ENCODE measurements at regions not wholly inside any gene's neighbourhood (a gene's known extent, or its start where the extent isn't known, plus 50 kb on each side); places are given as distances from the start of the nearest gene placed in this dataset.

DNA sequence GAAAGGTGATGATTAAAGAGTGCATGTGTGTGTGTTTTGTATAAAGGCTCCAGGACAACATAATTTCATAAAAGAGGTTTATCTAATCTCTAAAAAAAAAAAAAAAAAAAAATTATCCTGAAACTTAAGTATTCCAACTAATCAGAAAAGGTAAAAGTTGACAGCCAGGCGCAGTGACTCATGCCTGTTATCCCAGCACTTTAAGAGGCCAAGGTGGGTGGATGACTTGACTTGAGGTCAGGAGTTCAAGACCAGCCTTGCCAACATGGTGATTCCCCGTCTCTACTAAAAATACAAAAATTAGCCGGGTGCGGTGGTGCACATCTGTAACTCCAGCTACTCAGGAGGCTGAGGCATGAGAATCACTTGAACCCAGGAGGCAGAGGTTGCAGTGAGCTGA lies 632.7 kb upstream of the CHORDC1 start:
- no peaks in the 10 kb centered on the region for H3K36me3 Mint-ChIP-seq (ENCODE audit: insufficient read depth, unreplicated experiment)
- intact Hi-C loops (cut with micrococcal nuclease; ENCODE audit: unreplicated experiment), result no loop called here
- no TSS peak for BruUV-seq (replicated peaks)

DNA sequence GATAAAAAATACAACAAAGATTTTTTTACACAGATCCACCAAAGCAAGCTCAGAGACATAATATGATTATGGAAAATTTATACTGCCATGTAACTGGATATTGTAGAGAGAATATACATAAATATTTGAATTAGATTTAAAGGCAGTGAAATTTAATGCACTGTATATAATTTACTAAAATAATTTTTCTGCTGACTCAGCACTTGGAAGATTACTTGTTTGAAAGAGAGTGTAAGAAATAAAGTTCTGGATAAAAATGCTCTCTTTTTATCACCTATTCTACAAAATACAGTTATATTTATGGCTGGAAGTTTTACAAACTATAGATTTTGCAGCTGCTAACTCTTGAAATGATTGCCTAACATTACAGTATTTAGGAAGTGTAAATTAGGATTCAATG lies 628.3 kb upstream of the CHORDC1 start:
- DNase-seq, result no peak
- Histone ChIP-seq H3K9me3 (no peaks in the 10 kb centered on the region), H3K27me3 (replicated peaks; ENCODE audit: control insufficient read depth, insufficient read depth, low read length) (no peaks in the 10 kb centered on the region), H3K4me1 (no peaks in the 10 kb centered on the region), H3K36me3 (ENCODE audit: control insufficient read depth, insufficient read depth, low read length) (no peaks in the 10 kb centered on the region), H3K4me3 (ENCODE audit: low read depth, low read length) (no peak overlapping the region)
- no TSS peak for BruUV-seq (replicated peaks)
- TF ChIP-seq, protein P1, sequence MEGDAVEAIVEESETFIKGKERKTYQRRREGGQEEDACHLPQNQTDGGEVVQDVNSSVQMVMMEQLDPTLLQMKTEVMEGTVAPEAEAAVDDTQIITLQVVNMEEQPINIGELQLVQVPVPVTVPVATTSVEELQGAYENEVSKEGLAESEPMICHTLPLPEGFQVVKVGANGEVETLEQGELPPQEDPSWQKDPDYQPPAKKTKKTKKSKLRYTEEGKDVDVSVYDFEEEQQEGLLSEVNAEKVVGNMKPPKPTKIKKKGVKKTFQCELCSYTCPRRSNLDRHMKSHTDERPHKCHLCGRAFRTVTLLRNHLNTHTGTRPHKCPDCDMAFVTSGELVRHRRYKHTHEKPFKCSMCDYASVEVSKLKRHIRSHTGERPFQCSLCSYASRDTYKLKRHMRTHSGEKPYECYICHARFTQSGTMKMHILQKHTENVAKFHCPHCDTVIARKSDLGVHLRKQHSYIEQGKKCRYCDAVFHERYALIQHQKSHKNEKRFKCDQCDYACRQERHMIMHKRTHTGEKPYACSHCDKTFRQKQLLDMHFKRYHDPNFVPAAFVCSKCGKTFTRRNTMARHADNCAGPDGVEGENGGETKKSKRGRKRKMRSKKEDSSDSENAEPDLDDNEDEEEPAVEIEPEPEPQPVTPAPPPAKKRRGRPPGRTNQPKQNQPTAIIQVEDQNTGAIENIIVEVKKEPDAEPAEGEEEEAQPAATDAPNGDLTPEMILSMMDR (IDR thresholded peaks at IDR 0.05; ENCODE audit: insufficient read depth in 1 of 2, low read depth in 1 of 2, low read length in 1 of 2, severe bottlenecking in 1 of 2, unreplicated experiment in 1 of 2), result no peak
- intact Hi-C loops (cut with micrococcal nuclease; ENCODE audit: unreplicated experiment), result no loop called here
- CTCF ChIA-PET, result no interaction called here
- POLR2A ChIA-PET, result no interaction called here
- peaks cover 6% of the 10 kb centered on the region for H3K4me1 Mint-ChIP-seq (ENCODE audit: low read depth, unreplicated experiment)
- no peaks in the 10 kb centered on the region for H3K9me3 Mint-ChIP-seq (ENCODE audit: unreplicated experiment)
- H3K36me3 Mint-ChIP-seq (ENCODE audit: insufficient read depth, unreplicated experiment), result no peaks in the 10 kb centered on the region
- H3K27ac Mint-ChIP-seq (ENCODE audit: unreplicated experiment), result no peak overlapping the region
- H3K27me3 Mint-ChIP-seq (ENCODE audit: insufficient read depth, unreplicated experiment), result no peaks in the 10 kb centered on the region
- no peak overlapping the region for H3K4me3 Mint-ChIP-seq (ENCODE audit: unreplicated experiment)

More for the DNA sequence above, 632.7 kb upstream of the CHORDC1 start:
- Mint-ChIP-seq H3K4me1 (ENCODE audit: low read depth, unreplicated experiment) (no peaks in the 10 kb centered on the region), H3K27me3 (ENCODE audit: insufficient read depth, unreplicated experiment) (no peaks in the 10 kb centered on the region), H3K4me3 (ENCODE audit: unreplicated experiment) (no peak overlapping the region), H3K9me3 (ENCODE audit: unreplicated experiment) (no peaks in the 10 kb centered on the region), H3K27ac (ENCODE audit: unreplicated experiment) (no peak overlapping the region)
- TF ChIP-seq, protein P1 (IDR thresholded peaks at IDR 0.05; ENCODE audit: insufficient read depth in 1 of 2, low read depth in 1 of 2, low read length in 1 of 2, severe bottlenecking in 1 of 2, unreplicated experiment in 1 of 2), result no peak
- no peaks in the 10 kb centered on the region for H3K9me3 ChIP-seq
- no peaks in the 10 kb centered on the region for H3K36me3 ChIP-seq (ENCODE audit: control insufficient read depth, insufficient read depth, low read length)
- H3K4me1 ChIP-seq, result no peaks in the 10 kb centered on the region
- no peak overlapping the region for H3K4me3 ChIP-seq (ENCODE audit: low read depth, low read length)
- ChIA-PET POLR2A (no interaction called here), CTCF (no interaction called here)
- DNase-seq, result no peak
- no peaks in the 10 kb centered on the region for H3K27me3 ChIP-seq (replicated peaks; ENCODE audit: control insufficient read depth, insufficient read depth, low read length)

DNA sequence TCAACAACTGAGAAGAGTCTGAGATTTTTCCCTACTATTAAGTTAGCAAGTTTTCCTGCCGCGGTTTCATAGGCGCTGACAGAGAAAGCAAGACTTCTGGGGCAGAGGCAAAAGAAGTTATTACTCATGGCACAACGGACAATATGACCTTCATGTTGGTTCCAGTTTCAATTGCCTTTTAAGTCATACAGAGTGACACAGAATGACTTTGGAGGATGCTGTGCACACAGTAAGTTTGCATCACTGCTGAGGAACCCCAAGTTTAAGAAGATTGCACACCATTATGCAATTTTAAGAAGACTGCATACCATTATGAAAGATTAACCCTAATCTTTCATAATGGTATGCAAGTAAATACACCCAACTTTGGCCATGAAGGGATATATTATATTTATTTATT lies 626.5 kb upstream of the CHORDC1 start:
- Mint-ChIP-seq H3K27me3 (ENCODE audit: insufficient read depth, unreplicated experiment) (no peaks in the 10 kb centered on the region), H3K4me3 (ENCODE audit: unreplicated experiment) (no peak overlapping the region), H3K36me3 (ENCODE audit: insufficient read depth, unreplicated experiment) (no peaks in the 10 kb centered on the region), H3K27ac (ENCODE audit: unreplicated experiment) (no peak overlapping the region), H3K4me1 (ENCODE audit: low read depth, unreplicated experiment) (peaks cover 6% of the 10 kb centered on the region), H3K9me3 (ENCODE audit: unreplicated experiment) (no peaks in the 10 kb centered on the region)
- intact Hi-C loops (cut with micrococcal nuclease; ENCODE audit: unreplicated experiment), result no loop called here
- no peak for DNase-seq
- CTCF ChIA-PET, result no interaction called here
- no TSS peak for BruUV-seq (replicated peaks)
- TF ChIP-seq, protein P1 (IDR thresholded peaks at IDR 0.05; ENCODE audit: insufficient read depth in 1 of 2, low read depth in 1 of 2, low read length in 1 of 2, severe bottlenecking in 1 of 2, unreplicated experiment in 1 of 2), result no peak
- Histone ChIP-seq H3K4me3 (ENCODE audit: low read depth, low read length) (no peak overlapping the region), H3K9me3 (no peaks in the 10 kb centered on the region), H3K27me3 (replicated peaks; ENCODE audit: control insufficient read depth, insufficient read depth, low read length) (no peaks in the 10 kb centered on the region), H3K4me1 (no peaks in the 10 kb centered on the region), H3K36me3 (ENCODE audit: control insufficient read depth, insufficient read depth, low read length) (no peaks in the 10 kb centered on the region)
- POLR2A ChIA-PET, result no interaction called here

All from Caco-2 (cell line).